Activated CD8-positive, alpha-beta memory T cell treated with anti-CD3 and anti-CD28 coated beads for 36 hours (primary cell): ENCODE measurements at regions not wholly inside any gene's neighbourhood (a gene's known extent, or its start where the extent isn't known, plus 50 kb on each side); places are given as distances from the start of the nearest gene placed in this dataset.

ENCODE experiments used
- CTCF ChIA-PET: fragments of 350-600 bp; sonication (Branson Sonifier 250); formaldehyde crosslinking; loops from one replicate; lab custom pipeline; 2021; ENCODE audit warnings: antibody characterized with exemption; lab: Charles Lee
- POLR2A ChIA-PET: fragments of 350-600 bp; sonication (Branson Sonifier 250); formaldehyde crosslinking; loops from one replicate; lab custom pipeline; 2021; ENCODE audit warnings: antibody characterized with exemption; lab: Charles Lee

DNA sequence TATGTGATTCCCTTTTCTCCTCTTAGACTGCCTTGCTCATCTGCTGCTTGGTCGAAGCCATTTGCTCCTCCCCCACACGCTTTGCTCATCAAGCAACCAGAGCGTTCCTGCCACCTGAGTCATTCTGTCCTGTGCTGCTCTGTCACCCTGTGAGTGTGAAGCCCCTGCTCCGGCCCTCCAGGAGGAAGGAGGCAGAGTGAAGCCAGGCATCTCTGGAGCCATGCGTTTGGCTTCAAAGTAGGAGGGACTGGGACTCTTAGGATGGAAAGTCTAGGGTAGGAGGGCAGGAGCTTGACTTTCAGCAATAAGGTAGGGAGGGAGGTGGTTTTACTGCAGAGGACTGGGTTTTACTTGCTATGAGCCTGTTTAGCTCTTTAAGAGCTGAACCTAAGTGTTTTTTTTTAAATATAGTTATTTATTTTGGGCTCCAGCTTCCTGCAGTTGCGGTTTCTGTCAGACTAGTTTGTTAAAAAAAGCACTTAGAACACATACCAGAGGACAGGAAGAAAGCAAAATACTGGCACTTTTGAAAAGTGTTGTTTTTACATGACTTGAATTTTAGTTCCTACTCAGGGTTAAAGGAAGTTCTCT is 63.6 kb downstream of the SPINK2 start:
- POLR2A ChIA-PET = interaction anchor here (1.0 to 1.3 kb wide), 3 partner anchors 35 to 117 kb away, joined by 4 to 5 read pairs (median 4); no protein-coding TSS in a partner anchor

DNA sequence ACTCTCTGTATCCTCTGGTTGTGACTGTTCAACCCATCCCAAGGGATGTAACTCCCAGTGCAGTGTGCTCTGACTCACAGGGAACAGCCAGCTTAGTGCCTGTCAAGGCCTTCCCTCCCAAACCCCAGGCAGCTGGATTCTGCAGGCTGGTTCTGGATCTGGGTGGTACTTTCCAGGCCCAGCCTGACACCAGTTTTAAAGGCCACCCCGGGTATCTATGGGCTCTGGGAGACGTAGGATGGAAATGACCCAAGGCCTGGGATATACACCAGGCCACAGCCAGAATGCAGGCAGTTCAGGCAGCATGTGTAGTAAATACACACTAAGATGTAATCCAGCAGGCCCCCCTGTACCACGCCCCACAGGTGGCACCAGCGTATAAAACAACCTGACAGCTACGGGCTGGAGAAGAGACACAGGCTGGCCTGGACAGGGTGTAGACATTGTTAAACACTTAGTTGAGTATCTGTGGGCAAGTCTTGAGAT is 64.2 kb downstream of the SPINK2 start:
- CTCF ChIA-PET = interaction anchor here (1.0 to 1.3 kb wide), 2 partner anchors 33 to 107 kb away, joined by 3 read pairs; no protein-coding TSS in a partner anchor
- POLR2A ChIA-PET = interaction anchor here (0.7 to 1.3 kb wide), 4 partner anchors 34 to 150 kb away, joined by 3 to 5 read pairs (median 4); partner anchors contain the start of gene REST

More for the DNA sequence above, 63.6 kb downstream of the SPINK2 start:
- CTCF ChIA-PET = interaction anchor here (1.3 kb wide), 1 partner anchor 32 kb away, joined by 3 read pairs; no protein-coding TSS in a partner anchor

GRCh38 chr4:56755901-56756300 is 65.6 kb downstream of the SPINK2 start:
- CTCF ChIA-PET = no interaction called here
- POLR2A ChIA-PET = no interaction called here

DNA sequence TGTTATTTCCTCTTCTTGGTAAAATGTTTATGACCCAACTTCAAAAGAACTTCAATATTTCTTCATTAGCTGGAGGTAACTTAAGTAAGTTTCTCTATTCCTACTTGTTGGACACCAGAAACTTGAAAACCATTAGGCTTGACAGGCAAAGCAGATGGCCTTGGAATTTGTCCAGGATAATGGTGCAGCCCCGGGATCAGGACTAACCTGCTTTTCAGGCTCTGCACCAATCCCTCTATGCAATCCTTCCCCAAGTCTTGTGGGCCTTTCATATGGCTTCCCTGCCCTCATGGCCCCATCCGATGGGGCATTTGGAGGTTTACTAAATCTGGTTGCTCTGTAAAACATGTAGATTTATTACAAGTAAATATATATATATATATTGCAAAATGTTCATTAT is 68.5 kb downstream of the SPINK2 start:
- ChIA-PET POLR2A (interaction anchor here (0.6 kb wide), 1 partner anchor 33 kb away, joined by 5 read pairs; no protein-coding TSS in a partner anchor), CTCF (no interaction called here)

DNA sequence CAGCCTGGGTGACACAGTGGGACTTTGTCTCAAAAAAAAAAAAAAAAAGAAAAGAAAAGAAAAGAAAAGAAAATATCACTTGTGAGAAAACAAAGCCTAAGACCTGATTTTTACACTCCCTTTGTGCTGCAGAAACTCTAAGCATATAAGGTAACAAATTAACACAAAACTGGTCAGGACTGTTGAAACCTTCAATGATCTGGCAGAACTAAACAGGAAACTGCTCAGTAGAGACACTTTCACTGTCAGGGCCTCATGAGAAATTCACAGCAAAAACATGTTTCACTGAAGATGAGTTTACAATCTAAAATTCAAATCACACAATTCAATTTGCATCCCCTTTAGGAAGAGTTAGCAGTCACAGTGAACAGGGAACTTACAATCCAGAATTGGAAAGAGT is 69.1 kb upstream of the HOPX start:
- POLR2A ChIA-PET = no interaction called here
- CTCF ChIA-PET = interaction anchor here (0.6 kb wide), 1 partner anchor 100 kb away, joined by 4 read pairs; no protein-coding TSS in a partner anchor

- CTCF ChIA-PET = no interaction called here
- POLR2A ChIA-PET = no interaction called here
These were observed 67.2 kb upstream of the HOPX start for GRCh38 chr4:56748271-56748670.

- ChIA-PET CTCF (no interaction called here), POLR2A (no interaction called here)
These were observed 65.5 kb upstream of the HOPX start for GRCh38 chr4:56746639-56747038.

DNA sequence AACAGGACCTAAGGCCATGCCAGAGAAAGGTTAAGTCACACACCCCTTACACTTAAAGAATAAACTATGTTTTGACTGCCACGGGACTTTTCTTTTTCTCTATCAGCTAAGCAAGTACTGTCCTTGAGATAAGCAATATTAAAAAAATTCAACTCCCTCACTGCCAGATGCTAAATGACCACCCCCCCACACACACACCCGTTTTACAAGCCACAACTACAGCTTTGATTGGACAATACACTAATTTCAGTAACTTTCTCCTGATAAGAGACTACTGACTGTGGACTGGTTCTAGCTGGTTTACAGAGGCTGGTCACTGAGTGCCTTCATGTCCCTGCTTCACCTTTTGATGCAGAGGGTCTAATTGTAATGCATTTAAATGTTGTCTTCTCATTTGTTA is 63.9 kb upstream of the HOPX start:
- ChIA-PET CTCF (no interaction called here), POLR2A (no interaction called here)

DNA sequence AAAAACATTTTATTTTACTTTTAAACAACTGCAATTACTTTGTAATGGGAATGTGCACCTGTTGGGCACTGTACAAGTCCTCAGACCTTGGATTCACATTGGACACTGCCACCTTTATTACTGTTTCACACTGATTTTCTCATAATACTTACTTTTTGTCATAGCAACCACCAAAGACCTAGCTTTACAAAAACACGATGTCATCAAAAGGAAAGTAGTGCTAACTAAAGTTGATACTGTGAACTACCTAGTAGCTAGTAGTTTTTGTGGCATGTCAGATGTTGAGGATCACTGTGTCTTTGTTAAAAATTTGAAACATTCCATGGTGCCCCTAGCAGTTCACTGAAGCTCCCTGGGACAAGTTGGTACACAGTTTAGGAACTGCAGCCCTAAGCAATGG is 62.9 kb upstream of the HOPX start:
- POLR2A ChIA-PET = no interaction called here
- CTCF ChIA-PET = no interaction called here

- ChIA-PET CTCF (no interaction called here), POLR2A (no interaction called here)
These were observed 62.5 kb upstream of the HOPX start for GRCh38 chr4:56743550-56743949.

DNA sequence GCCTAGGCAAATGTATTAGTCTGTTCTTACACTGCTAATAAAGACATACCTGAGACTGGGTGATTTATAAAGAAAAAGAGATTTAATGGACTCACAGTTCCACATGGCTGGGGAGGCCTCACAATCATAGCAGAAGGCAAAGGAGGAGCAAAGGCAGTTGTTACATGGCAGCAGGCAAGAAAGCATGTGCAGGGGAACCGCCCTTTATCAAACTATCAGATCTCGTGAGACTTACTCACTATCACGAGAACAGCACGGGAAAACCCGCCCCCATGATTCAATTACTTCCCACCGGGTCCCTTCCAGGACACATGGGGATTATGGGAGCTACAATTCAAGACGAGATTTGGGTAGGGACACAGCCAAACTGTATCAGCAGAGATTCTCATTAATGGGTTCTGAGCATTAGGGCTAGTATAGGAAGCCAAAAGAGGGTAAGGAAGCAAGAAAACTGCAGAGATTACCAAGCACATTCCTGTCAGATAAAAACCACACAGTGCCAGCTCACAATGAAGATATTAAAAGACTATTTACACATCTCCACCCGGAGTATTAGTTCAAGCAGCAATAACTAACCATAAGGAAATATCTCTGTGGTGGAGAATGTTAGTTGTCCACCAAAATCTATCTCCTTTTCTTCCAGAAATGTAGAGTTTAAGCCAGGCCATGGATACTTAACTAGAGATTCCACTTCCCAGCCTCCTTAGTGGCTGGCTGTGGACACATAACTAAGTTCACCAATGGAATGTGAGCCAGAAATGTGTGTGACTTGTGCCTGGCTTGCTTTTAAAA is 61.2 kb upstream of the HOPX start:
- CTCF ChIA-PET = no interaction called here
- POLR2A ChIA-PET = no interaction called here

- CTCF ChIA-PET = no interaction called here
These were observed 60.5 kb upstream of the HOPX start for GRCh38 chr4:56741595-56741994.

GRCh38 chr4:56739066-56739777 is 58.1 kb upstream of the HOPX start:
- POLR2A ChIA-PET = no interaction called here
- CTCF ChIA-PET = no interaction called here

More at GRCh38 chr4:56741595-56741994, 60.5 kb upstream of the HOPX start:
- POLR2A ChIA-PET = no interaction called here

DNA sequence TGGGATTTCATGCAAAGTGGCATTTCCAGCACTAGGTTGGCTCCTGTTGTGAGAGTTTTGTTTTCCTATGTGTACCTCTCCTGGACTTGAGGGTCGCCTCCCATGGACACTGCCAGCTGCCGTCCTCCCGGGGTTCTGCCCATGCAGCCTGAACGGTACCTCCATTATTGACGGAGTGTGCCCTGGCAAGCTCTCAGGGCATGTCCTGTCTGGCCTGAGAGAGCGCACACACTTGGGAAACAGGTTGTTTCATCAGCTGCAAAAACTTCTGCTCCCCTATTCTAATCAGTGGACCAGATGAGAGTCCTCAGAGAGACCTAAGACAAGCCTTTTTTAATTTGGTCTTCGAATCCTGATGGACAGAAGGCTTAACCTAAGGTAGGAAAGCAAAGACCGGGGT is 56.6 kb upstream of the HOPX start:
- POLR2A ChIA-PET = no interaction called here
- CTCF ChIA-PET = no interaction called here

GRCh38 chr4:56733352-56733751 is 52.3 kb upstream of the HOPX start:
- CTCF ChIA-PET = no interaction called here
- POLR2A ChIA-PET = no interaction called here

DNA sequence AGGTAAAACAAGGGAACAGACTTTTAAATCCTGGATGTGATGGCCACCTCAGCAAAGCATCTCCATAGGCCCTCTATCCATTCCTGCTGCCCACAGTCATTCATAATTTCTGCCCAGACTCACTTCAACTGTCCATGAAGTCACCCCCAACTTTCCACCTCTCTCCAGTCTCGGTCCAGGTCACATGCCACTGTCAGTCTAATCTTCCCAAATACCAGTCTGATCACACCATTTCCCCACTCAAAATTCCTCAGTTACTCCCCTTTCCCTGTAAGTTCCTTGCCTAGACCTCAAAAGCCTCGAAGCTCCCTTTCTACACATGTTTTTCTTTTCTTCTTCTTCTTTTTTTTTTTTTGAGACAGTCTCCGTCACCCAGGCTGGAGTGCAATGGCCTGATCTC is 51.2 kb upstream of the HOPX start:
- ChIA-PET POLR2A (no interaction called here), CTCF (no interaction called here)

- ChIA-PET POLR2A (no interaction called here), CTCF (interaction anchor here (0.6 kb wide), 1 partner anchor 62 kb away, joined by 4 read pairs; no protein-coding TSS in a partner anchor)
These were observed 50.8 kb upstream of the HOPX start for GRCh38 chr4:56731857-56732256.
